Neural progenitor cell (in vitro differentiated cells): ENCODE measurements at regions not wholly inside any gene's neighbourhood (a gene's known extent, or its start where the extent isn't known, plus 50 kb on each side); places are given as distances from the start of the nearest gene placed in this dataset.

ENCODE experiments used
- CTCF ChIP-seq: fragments of 200-600 bp; sonication (generic); IDR thresholded peaks from 2 replicates; pipeline ENCODE4 v1.5.1; 2017; ENCODE audit warnings: antibody characterized with exemption, mild to moderate bottlenecking
- EZH2 ChIP-seq: fragments of 200-600 bp; sonication (generic); IDR thresholded peaks from 2 replicates; pipeline ENCODE4 v1.6.1; 2017; ENCODE audit warnings: antibody characterized with exemption, mild to moderate bottlenecking, moderate library complexity

GRCh38 chr9:107615321-107615720 is 125.8 kb upstream of the KLF4 start:
- no peak for TF ChIP-seq CTCF
- no peak for TF ChIP-seq EZH2
